Caco-2 (cell line): ENCODE measurements at regions not wholly inside any gene's neighbourhood (a gene's known extent, or its start where the extent isn't known, plus 50 kb on each side); places are given as distances from the start of the nearest gene placed in this dataset.
A peak's percentile ranks its signal among the peaks of the same experiment; 100 is the strongest.

ENCODE experiments used
- BruUV-seq: library from RNA; stranded (reverse); fragments of 400-500 nt; replicated peaks from 2 replicates; lab custom pipeline; 2021; lab: Mats Ljungman, UMichigan
- CTCF ChIA-PET: fragments of 300-600 bp; sonication (Branson Sonifier 250); formaldehyde crosslinking; loops from one replicate; lab custom pipeline; 2022; ENCODE audit warnings: antibody characterized with exemption; lab: Charles Lee
- POLR2A ChIA-PET: fragments of 300-600 bp; sonication (Branson Sonifier 250); formaldehyde crosslinking; loops from one replicate; lab custom pipeline; 2022; ENCODE audit warnings: antibody characterized with exemption; lab: Charles Lee
- DNase-seq, 2 experiments: peaks; one replicate each; pipeline versions ENCODE4 v3.0.0 to v3.0.0-alpha.2; 2020 to 2022
- H3K27me3 ChIP-seq: replicated peaks from 2 replicates; pipeline ENCODE4 v1.6.0; 2011; ENCODE audit warnings: low read length; ENCODE audit not compliant: control insufficient read depth, insufficient read depth
- H3K36me3 ChIP-seq: 2 replicates; pipeline ENCODE4 v1.5.1; 2011; ENCODE audit warnings: low read length; ENCODE audit not compliant: control insufficient read depth, insufficient read depth
- H3K4me1 ChIP-seq: fragments of 250-450 bp; sonication (Bioruptor Pico); 2 replicates; pipeline ENCODE4 v1.5.1; 2020; ENCODE audit warnings: mild to moderate bottlenecking
- H3K4me3 ChIP-seq: 2 replicates; pipeline ENCODE4 v1.5.1; 2011; ENCODE audit warnings: low read depth, mild to moderate bottlenecking, control low read depth, low read length
- H3K9me3 ChIP-seq: fragments of 250-450 bp; sonication (Bioruptor Pico); 2 replicates; pipeline ENCODE4 v1.5.1; 2020; ENCODE audit warnings: mild to moderate bottlenecking, moderate library complexity
- H3K27ac Mint-ChIP-seq: one replicate; pipeline ENCODE4 v1.8.0; 2022; ENCODE audit warnings: mixed read lengths; ENCODE audit not compliant: unreplicated experiment
- H3K27me3 Mint-ChIP-seq: one replicate; pipeline ENCODE4 v1.8.0; 2022; ENCODE audit warnings: mixed read lengths; ENCODE audit not compliant: insufficient read depth, unreplicated experiment
- H3K36me3 Mint-ChIP-seq: one replicate; pipeline ENCODE4 v1.8.0; 2022; ENCODE audit warnings: mild to moderate bottlenecking, mixed read lengths; ENCODE audit not compliant: insufficient read depth, unreplicated experiment
- H3K4me1 Mint-ChIP-seq: one replicate; pipeline ENCODE4 v1.8.0; 2022; ENCODE audit warnings: low read depth, mixed read lengths; ENCODE audit not compliant: unreplicated experiment
- H3K4me3 Mint-ChIP-seq: one replicate; pipeline ENCODE4 v1.8.0; 2022; ENCODE audit warnings: mild to moderate bottlenecking, moderate library complexity, mixed read lengths; ENCODE audit not compliant: unreplicated experiment
- H3K9me3 Mint-ChIP-seq: one replicate; pipeline ENCODE4 v1.8.0; 2022; ENCODE audit warnings: mixed read lengths; ENCODE audit not compliant: unreplicated experiment
- intact Hi-C: fragments of 100-400 bp; cut with micrococcal nuclease; formaldehyde crosslinking; loops from one replicate; pipeline ENCODE4 v1.10.0; 2022; ENCODE audit not compliant: unreplicated experiment
- TF ChIP-seq, protein P1 (sequence below), 2 experiments: fragments of 200-600 bp in 1 of 2; IDR thresholded peaks; 1 replicate in 1 of 2; 2 replicates in 1 of 2; pipeline versions ENCODE4 v1.5.1 to v1.8.0; 2011 to 2022; ENCODE audit warnings: antibody characterized with exemption in 1 of 2, control low read depth in 1 of 2, inconsistent platforms in 1 of 2, low read depth in 1 of 2, low read length in 1 of 2, mild to moderate bottlenecking in 1 of 2, moderate library complexity in 1 of 2; ENCODE audit not compliant: insufficient read depth in 1 of 2, severe bottlenecking in 1 of 2, unreplicated experiment in 1 of 2

DNA sequence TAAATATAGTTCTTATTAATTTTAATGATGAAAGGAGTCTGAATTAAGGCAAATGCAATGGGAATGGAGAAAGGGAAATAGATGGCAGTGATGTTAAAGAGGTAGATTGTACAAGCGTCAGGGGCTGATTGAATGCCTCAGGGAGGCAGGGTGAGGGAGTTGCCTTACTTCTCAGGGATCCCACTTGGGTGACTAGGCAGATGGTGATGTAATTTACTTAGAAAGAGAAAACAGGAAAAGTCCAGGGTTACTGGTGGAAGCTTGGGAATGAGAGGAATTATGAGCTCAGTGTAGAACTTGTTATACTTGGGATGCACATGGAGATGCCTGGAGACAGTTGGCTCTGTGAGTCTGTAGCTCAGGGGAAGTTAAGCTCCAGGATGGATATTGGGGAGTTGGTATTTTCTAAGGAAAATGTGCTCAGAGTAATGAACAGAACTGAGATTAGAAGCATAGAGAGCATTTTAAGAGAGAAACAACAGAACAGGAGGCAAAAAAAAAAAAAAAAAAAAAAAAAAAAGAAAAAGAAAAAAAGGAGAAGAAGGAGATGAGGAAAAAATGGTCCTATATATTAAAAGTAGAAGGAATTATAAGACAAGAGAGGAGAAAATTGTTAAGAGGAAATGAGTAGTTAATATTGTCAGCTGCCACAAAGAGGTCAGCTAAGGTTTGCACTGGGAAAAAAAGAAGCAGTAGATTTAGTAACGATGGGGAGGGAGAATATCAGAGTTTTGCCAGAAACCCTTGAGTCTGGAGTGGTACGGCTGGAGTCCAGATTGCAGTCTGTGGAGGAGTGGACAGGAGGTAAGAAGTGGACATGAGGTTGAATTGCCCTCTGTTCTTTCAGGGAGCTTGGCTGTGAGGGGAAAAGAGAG lies 88.0 kb upstream of the ELL2 start:
- DNase-seq, result no peak
- intact Hi-C loops, result no loop called here

DNA sequence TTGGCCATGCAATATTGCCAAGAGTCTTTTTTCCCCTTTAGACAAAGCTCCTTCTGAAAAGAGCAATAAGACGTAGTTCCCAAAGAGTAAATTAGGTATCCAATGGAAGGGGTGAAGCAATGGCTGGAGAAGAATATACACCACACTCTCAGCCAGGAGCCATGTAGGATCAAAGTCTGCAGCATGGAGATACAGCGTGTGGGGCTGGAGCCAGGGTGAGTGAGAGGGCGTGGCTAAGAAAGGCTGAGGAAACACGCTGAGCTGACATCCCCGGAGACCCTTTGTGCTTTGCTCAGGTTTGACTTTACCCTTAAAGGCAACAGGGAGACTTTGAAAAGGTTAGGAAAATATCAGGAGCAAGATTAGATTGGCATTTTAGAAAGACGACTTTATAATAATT lies 87.1 kb upstream of the ELL2 start:
- Mint-ChIP-seq H3K9me3 (no peaks in the 10 kb centered on the region), H3K36me3 (no peaks in the 10 kb centered on the region), H3K4me3 (no peak overlapping the region), H3K27ac (no peak overlapping the region), H3K27me3 (no peaks in the 10 kb centered on the region), H3K4me1 (peaks cover 2% of the 10 kb centered on the region)
- peak; percentile 30 to 58 for DNase-seq
- H3K4me1 ChIP-seq, result peaks cover 4% of the 10 kb centered on the region; the same call in 1 of the 2 replicates
- ChIA-PET CTCF (no interaction called here), POLR2A (no interaction called here)
- intact Hi-C loops, result no loop called here
- TF ChIP-seq, protein P1, sequence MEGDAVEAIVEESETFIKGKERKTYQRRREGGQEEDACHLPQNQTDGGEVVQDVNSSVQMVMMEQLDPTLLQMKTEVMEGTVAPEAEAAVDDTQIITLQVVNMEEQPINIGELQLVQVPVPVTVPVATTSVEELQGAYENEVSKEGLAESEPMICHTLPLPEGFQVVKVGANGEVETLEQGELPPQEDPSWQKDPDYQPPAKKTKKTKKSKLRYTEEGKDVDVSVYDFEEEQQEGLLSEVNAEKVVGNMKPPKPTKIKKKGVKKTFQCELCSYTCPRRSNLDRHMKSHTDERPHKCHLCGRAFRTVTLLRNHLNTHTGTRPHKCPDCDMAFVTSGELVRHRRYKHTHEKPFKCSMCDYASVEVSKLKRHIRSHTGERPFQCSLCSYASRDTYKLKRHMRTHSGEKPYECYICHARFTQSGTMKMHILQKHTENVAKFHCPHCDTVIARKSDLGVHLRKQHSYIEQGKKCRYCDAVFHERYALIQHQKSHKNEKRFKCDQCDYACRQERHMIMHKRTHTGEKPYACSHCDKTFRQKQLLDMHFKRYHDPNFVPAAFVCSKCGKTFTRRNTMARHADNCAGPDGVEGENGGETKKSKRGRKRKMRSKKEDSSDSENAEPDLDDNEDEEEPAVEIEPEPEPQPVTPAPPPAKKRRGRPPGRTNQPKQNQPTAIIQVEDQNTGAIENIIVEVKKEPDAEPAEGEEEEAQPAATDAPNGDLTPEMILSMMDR (IDR thresholded peaks at IDR 0.05; ENCODE audit: insufficient read depth in 1 of 2, low read depth in 1 of 2, low read length in 1 of 2, severe bottlenecking in 1 of 2, unreplicated experiment in 1 of 2), result no peak
- H3K27me3 ChIP-seq, result no peaks in the 10 kb centered on the region
- H3K36me3 ChIP-seq, result no peaks in the 10 kb centered on the region
- no TSS peak for BruUV-seq
- no peak overlapping the region for H3K4me3 ChIP-seq
- no peaks in the 10 kb centered on the region for H3K9me3 ChIP-seq

More for the DNA sequence above, 88.0 kb upstream of the ELL2 start:
- POLR2A ChIA-PET, result interaction anchor here (0.6 kb wide), 1 partner anchor 76 kb away, joined by 4 read pairs; no protein-coding TSS in a partner anchor
- no peaks in the 10 kb centered on the region for H3K27me3 ChIP-seq
- Mint-ChIP-seq H3K9me3 (no peaks in the 10 kb centered on the region), H3K27me3 (no peaks in the 10 kb centered on the region), H3K4me3 (no peak overlapping the region), H3K27ac (no peak overlapping the region), H3K36me3 (no peaks in the 10 kb centered on the region), H3K4me1 (no peaks in the 10 kb centered on the region)
- BruUV-seq, result no TSS peak
- no peak overlapping the region for H3K4me3 ChIP-seq
- H3K9me3 ChIP-seq, result no peaks in the 10 kb centered on the region
- no peaks in the 10 kb centered on the region for H3K36me3 ChIP-seq
- CTCF ChIA-PET, result interaction anchor here (0.6 kb wide), 1 partner anchor 159 kb away, joined by 4 read pairs; no protein-coding TSS in a partner anchor
- TF ChIP-seq, protein P1 (IDR thresholded peaks at IDR 0.05; ENCODE audit: insufficient read depth in 1 of 2, low read depth in 1 of 2, low read length in 1 of 2, severe bottlenecking in 1 of 2, unreplicated experiment in 1 of 2), result no peak
- H3K4me1 ChIP-seq, result peaks cover 4% of the 10 kb centered on the region; the same call in 1 of the 2 replicates

DNA sequence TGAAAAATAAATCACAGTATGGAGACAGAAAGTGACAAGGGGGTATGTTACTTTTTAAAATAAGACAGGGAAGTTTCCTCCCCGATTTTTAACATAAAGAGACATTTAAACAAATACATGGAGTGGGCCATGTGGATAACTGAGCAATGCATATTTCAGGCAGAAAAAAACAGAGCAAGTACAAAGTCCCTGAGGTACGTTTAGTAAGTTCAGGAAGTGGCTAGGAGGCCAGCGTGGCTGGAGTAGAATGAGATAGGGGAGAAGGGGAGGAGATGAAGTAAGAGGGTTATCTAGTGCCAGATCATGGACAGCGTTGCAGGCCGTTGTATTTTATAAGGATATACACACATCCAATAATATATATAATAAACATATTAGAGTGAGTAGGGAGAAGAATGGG lies 84.2 kb upstream of the ELL2 start:
- H3K4me1 ChIP-seq, result peaks cover 4% of the 10 kb centered on the region; the same call in 1 of the 2 replicates
- Mint-ChIP-seq H3K36me3 (no peaks in the 10 kb centered on the region), H3K9me3 (no peaks in the 10 kb centered on the region), H3K27me3 (no peaks in the 10 kb centered on the region), H3K4me1 (peaks cover 6% of the 10 kb centered on the region), H3K4me3 (no peak overlapping the region), H3K27ac (no peak overlapping the region)
- no peaks in the 10 kb centered on the region for H3K36me3 ChIP-seq
- no peaks in the 10 kb centered on the region for H3K27me3 ChIP-seq
- H3K4me3 ChIP-seq, result no peak overlapping the region
- DNase-seq, result no peak
- BruUV-seq, result no TSS peak
- CTCF ChIA-PET, result no interaction called here
- TF ChIP-seq, protein P1 (IDR thresholded peaks at IDR 0.05; ENCODE audit: insufficient read depth in 1 of 2, low read depth in 1 of 2, low read length in 1 of 2, severe bottlenecking in 1 of 2, unreplicated experiment in 1 of 2), result no peak
- no peaks in the 10 kb centered on the region for H3K9me3 ChIP-seq
- intact Hi-C loops, result no loop called here
- POLR2A ChIA-PET, result no interaction called here
